Endothelial cell of umbilical vein (primary cell): ENCODE measurements at regions not wholly inside any gene's neighbourhood (a gene's known extent, or its start where the extent isn't known, plus 50 kb on each side); places are given as distances from the start of the nearest gene placed in this dataset.

ENCODE experiments used
- BruUV-seq: library from RNA; stranded (reverse); fragments of 400-500 nt; replicated peaks from 2 replicates; lab custom pipeline; 2021; lab: Mats Ljungman, UMichigan
- CTCF ChIA-PET: fragments of 300-600, 350-600 bp; sonication (Branson Sonifier 250); formaldehyde crosslinking; loops from one replicate; lab custom pipeline; 2021; ENCODE audit warnings: antibody characterized with exemption, inconsistent platforms; lab: Charles Lee
- POLR2A ChIA-PET: fragments of 300-600, 350-600 bp; sonication (Branson Sonifier 250); formaldehyde crosslinking; loops from one replicate; lab custom pipeline; 2021; ENCODE audit warnings: antibody characterized with exemption, inconsistent platforms; lab: Charles Lee
- DNase-seq: peaks from one replicate; pipeline ENCODE4 v3.0.0-alpha.2; 2011; ENCODE audit warnings: low read depth, low spot score
- FAIRE-seq: peaks from 2 replicates; lab custom pipeline; 2011; peaks lifted over from hg19 to GRCh38; lab: Jason Lieb, UNC
- H2AFZ ChIP-seq: 2 replicates; pipeline ENCODE4 v1.6.0; 2012; ENCODE audit warnings: low read depth, low read length, control low read depth, inconsistent platforms
- H3K27ac ChIP-seq: 2 replicates; pipeline ENCODE4 v1.5.1; 2011; ENCODE audit warnings: low read depth, mild to moderate bottlenecking, control low read depth, low read length, moderate library complexity; ENCODE audit not compliant: insufficient read depth
- H3K27me3 ChIP-seq, 2 experiments: 2 replicates each; pipeline versions ENCODE4 v1.6.0 to v1.6.1; 2011; ENCODE audit warnings: low read length in 2 of 2, mixed read lengths in 1 of 2; ENCODE audit not compliant: control insufficient read depth in 2 of 2, insufficient read depth in 2 of 2
- H3K36me3 ChIP-seq, 2 experiments: 2 replicates in 1 of 2; 3 replicates in 1 of 2; pipeline ENCODE4 v1.5.1; 2011; ENCODE audit warnings: low read length in 2 of 2, mild to moderate bottlenecking in 1 of 2, moderate library complexity in 1 of 2; ENCODE audit not compliant: control insufficient read depth in 2 of 2, insufficient read depth in 2 of 2; ENCODE audit errors: extremely low read depth in 1 of 2
- H3K4me1 ChIP-seq: 3 replicates; pipeline ENCODE4 v1.5.1; 2011; ENCODE audit warnings: mild to moderate bottlenecking, low read length; ENCODE audit not compliant: control insufficient read depth, insufficient read depth; ENCODE audit errors: extremely low read depth
- H3K4me2 ChIP-seq: 2 replicates; pipeline ENCODE4 v1.6.1; 2011; ENCODE audit warnings: low read length, control low read depth, mixed read lengths; ENCODE audit not compliant: insufficient read depth
- H3K4me3 ChIP-seq, 3 experiments: fragments of 200-600 bp in 1 of 3; sonication (generic), shearing (Covaris generic) in 1 of 3; replicated peaks in 1 of 3; 2 replicates each; pipeline ENCODE4 v1.5.1; 2011 to 2016; ENCODE audit warnings: control low read depth in 3 of 3, low read length in 3 of 3, mild to moderate bottlenecking in 2 of 3, inconsistent platforms in 1 of 3, low read depth in 1 of 3, moderate library complexity in 1 of 3; ENCODE audit not compliant: insufficient read depth in 1 of 3
- H3K79me2 ChIP-seq: 2 replicates; pipeline ENCODE4 v1.6.0; 2012; ENCODE audit warnings: low read length, inconsistent platforms; ENCODE audit not compliant: control insufficient read depth, insufficient read depth
- H3K9ac ChIP-seq: replicated peaks from 2 replicates; pipeline ENCODE3; 2011; ENCODE audit warnings: low read length, control low read depth; ENCODE audit not compliant: insufficient read depth; ENCODE audit errors: extremely low read depth
- H3K9me1 ChIP-seq: replicated peaks from 3 replicates; pipeline ENCODE4 v1.6.0; 2011; ENCODE audit warnings: mild to moderate bottlenecking, low read length; ENCODE audit not compliant: control insufficient read depth, insufficient read depth; ENCODE audit errors: extremely low read depth
- H3K9me3 ChIP-seq: replicated peaks from 2 replicates; pipeline ENCODE4 v1.5.1; 2012; ENCODE audit warnings: low read length, inconsistent platforms; ENCODE audit not compliant: control insufficient read depth, insufficient read depth
- H4K20me1 ChIP-seq: replicated peaks from 2 replicates; pipeline ENCODE3; 2011; ENCODE audit warnings: mild to moderate bottlenecking, low read length; ENCODE audit not compliant: control insufficient read depth, insufficient read depth; ENCODE audit errors: extremely low read depth
- EZH2 ChIP-seq: IDR thresholded peaks from 2 replicates; pipeline ENCODE4 v1.6.1; 2012; ENCODE audit warnings: borderline replicate concordance, low read depth, mild to moderate bottlenecking, moderate library complexity, low read length, inconsistent platforms; ENCODE audit not compliant: severe bottlenecking
- FOS ChIP-seq: IDR thresholded peaks from 2 replicates; pipeline ENCODE4 v1.6.1; 2011; ENCODE audit warnings: mild to moderate bottlenecking, low read length, moderate library complexity, borderline replicate concordance; ENCODE audit not compliant: insufficient read depth
- GATA2 ChIP-seq: IDR thresholded peaks from 2 replicates; pipeline ENCODE4 v1.7.0; 2011; ENCODE audit warnings: low read depth, mild to moderate bottlenecking, moderate library complexity, mixed read lengths, low read length; ENCODE audit not compliant: insufficient read length, insufficient read depth
- JUN ChIP-seq: IDR thresholded peaks from 2 replicates; pipeline ENCODE4 v1.6.1; 2011; ENCODE audit warnings: borderline replicate concordance, low read depth; ENCODE audit not compliant: insufficient read length, insufficient read depth
- MYC ChIP-seq: IDR thresholded peaks from one replicate; pipeline ENCODE4 v1.6.1; 2011; ENCODE audit warnings: mild to moderate bottlenecking, low read depth, low read length
- POLR2A ChIP-seq: IDR thresholded peaks from 2 replicates; pipeline ENCODE4 v1.6.1; 2012; ENCODE audit warnings: low read depth, mild to moderate bottlenecking, control low read depth, low read length
- POLR2AphosphoS5 ChIP-seq: IDR thresholded peaks from 2 replicates; pipeline ENCODE4 v1.6.1; 2012; ENCODE audit warnings: low read depth, mild to moderate bottlenecking, control low read depth, low read length, moderate library complexity; ENCODE audit not compliant: insufficient read depth
- dilution Hi-C: fragments of 300-500 bp; cut with MboI; formaldehyde crosslinking; loops from one replicate; pipeline ENCODE4 v1.15.0; 2019; ENCODE audit warnings: low sequenced_read_pairs; ENCODE audit not compliant: extremely low pct_ligation_motif_present
- intact Hi-C: fragments of 100-400 bp; cut with micrococcal nuclease; formaldehyde crosslinking; loops from one replicate; pipeline ENCODE4 v1.10.0; 2022
- TF ChIP-seq, protein P1 (sequence below), 2 donors: IDR thresholded peaks; 1 replicate in 1 of 2; 2 replicates in 1 of 2; pipeline ENCODE4 v1.5.1; 2011; ENCODE audit warnings: low read length in 2 of 2, mild to moderate bottlenecking in 2 of 2, moderate library complexity in 2 of 2, control low read depth in 1 of 2, inconsistent platforms in 1 of 2, low read depth in 1 of 2; ENCODE audit not compliant: insufficient read depth in 1 of 2; ENCODE audit errors: extremely low read depth in 1 of 2
- TF ChIP-seq, protein P2 (sequence below): IDR thresholded peaks from 2 replicates; pipeline ENCODE4 v1.6.1; 2011; ENCODE audit not compliant: insufficient read depth, insufficient read length

GRCh38 chr2:215680605-215681598 is 245.0 kb upstream of the FN1 start:
- Histone ChIP-seq H3K36me3 (peaks cover 0 to 6% of the 10 kb centered on the region in 2 experiments), H3K9me3 (no peaks in the 10 kb centered on the region), H3K4me2 (no peak overlapping the region), H2AFZ (no peak overlapping the region), H3K9ac (no peak overlapping the region), H3K4me3 (no peak overlapping the region), H3K4me1 (no peaks in the 10 kb centered on the region), H3K27ac (no peak overlapping the region), H3K79me2 (no peaks in the 10 kb centered on the region), H3K27me3 (no peaks in the 10 kb centered on the region), H4K20me1 (no peaks in the 10 kb centered on the region), H3K9me1 (no peaks in the 10 kb centered on the region)
- intact Hi-C loops (no loop called here), dilution Hi-C loops (no loop called here)
- ChIA-PET POLR2A (no interaction called here), CTCF (no interaction called here)
- FAIRE-seq (no peak), DNase-seq (no peak)
- TF ChIP-seq FOS (no peak), POLR2AphosphoS5 (no peak), GATA2 (no peak), MYC (no peak), JUN (no peak), EZH2 (no peak), POLR2A (no peak)
- TF ChIP-seq, protein P1, sequence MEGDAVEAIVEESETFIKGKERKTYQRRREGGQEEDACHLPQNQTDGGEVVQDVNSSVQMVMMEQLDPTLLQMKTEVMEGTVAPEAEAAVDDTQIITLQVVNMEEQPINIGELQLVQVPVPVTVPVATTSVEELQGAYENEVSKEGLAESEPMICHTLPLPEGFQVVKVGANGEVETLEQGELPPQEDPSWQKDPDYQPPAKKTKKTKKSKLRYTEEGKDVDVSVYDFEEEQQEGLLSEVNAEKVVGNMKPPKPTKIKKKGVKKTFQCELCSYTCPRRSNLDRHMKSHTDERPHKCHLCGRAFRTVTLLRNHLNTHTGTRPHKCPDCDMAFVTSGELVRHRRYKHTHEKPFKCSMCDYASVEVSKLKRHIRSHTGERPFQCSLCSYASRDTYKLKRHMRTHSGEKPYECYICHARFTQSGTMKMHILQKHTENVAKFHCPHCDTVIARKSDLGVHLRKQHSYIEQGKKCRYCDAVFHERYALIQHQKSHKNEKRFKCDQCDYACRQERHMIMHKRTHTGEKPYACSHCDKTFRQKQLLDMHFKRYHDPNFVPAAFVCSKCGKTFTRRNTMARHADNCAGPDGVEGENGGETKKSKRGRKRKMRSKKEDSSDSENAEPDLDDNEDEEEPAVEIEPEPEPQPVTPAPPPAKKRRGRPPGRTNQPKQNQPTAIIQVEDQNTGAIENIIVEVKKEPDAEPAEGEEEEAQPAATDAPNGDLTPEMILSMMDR (IDR thresholded peaks at IDR 0.05; ENCODE audit: extremely low read depth in 1 of 2, insufficient read depth in 1 of 2, low read depth in 1 of 2, low read length in 2 of 2) = no peak
- TF ChIP-seq, protein P2, sequence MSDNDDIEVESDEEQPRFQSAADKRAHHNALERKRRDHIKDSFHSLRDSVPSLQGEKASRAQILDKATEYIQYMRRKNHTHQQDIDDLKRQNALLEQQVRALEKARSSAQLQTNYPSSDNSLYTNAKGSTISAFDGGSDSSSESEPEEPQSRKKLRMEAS = no peak
- no TSS peak for BruUV-seq
